Breast epithelium (tissue), 3 donors: ENCODE measurements at regions not wholly inside any gene's neighbourhood (a gene's known extent, or its start where the extent isn't known, plus 50 kb on each side); places are given as distances from the start of the nearest gene placed in this dataset.

Experiments used
- POLR2A ChIP-seq: fragments of 450-650 bp; IDR thresholded peaks from one replicate; pipeline ENCODE4 v1.6.1; 2016; ENCODE audit warnings: antibody characterized with exemption, mild to moderate bottlenecking, moderate library complexity
- POLR2AphosphoS5 ChIP-seq, 3 donors: sonication (generic); formaldehyde crosslinking; IDR thresholded peaks; one replicate each; pipeline ENCODE4 v1.6.1; 2017; ENCODE audit warnings: antibody characterized with exemption in 3 of 3
- TF ChIP-seq, protein P1 (sequence below), 3 donors: fragments of 450-650 bp; IDR thresholded peaks; one replicate each; pipeline ENCODE4 v1.5.1; 2016 to 2017; ENCODE audit warnings: antibody characterized with exemption in 3 of 3, mild to moderate bottlenecking in 3 of 3, moderate library complexity in 3 of 3

DNA sequence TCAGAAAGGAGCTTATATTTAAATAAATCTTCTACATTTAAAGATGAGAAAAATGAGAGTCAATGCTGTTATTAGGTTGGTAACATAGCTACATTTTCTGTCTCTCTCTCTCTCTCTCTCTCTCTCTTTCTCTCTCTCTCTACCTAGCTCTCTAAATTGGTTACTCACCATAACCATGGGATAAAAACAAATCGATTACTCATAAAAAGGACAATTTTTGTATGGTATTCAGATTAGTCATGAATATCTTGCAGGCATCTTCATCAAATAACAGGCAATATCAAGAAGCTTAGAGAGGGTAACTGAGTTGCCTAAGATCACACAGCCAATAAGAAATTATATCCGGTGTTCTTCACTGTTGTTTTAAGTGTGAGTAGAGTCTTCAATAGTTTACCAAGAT is 81.8 kb upstream of the ALCAM start:
- TF ChIP-seq, protein P1, sequence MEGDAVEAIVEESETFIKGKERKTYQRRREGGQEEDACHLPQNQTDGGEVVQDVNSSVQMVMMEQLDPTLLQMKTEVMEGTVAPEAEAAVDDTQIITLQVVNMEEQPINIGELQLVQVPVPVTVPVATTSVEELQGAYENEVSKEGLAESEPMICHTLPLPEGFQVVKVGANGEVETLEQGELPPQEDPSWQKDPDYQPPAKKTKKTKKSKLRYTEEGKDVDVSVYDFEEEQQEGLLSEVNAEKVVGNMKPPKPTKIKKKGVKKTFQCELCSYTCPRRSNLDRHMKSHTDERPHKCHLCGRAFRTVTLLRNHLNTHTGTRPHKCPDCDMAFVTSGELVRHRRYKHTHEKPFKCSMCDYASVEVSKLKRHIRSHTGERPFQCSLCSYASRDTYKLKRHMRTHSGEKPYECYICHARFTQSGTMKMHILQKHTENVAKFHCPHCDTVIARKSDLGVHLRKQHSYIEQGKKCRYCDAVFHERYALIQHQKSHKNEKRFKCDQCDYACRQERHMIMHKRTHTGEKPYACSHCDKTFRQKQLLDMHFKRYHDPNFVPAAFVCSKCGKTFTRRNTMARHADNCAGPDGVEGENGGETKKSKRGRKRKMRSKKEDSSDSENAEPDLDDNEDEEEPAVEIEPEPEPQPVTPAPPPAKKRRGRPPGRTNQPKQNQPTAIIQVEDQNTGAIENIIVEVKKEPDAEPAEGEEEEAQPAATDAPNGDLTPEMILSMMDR (IDR thresholded peaks at IDR 0.05): no peak
- TF ChIP-seq POLR2A: no peak
- TF ChIP-seq POLR2AphosphoS5 (IDR thresholded peaks at IDR 0.05): no peak
